Neutrophil (primary cell): ENCODE measurements at regions not wholly inside any gene's neighbourhood (a gene's known extent, or its start where the extent isn't known, plus 50 kb on each side); places are given as distances from the start of the nearest gene placed in this dataset.
"Not testable (repeated sequence)": the region's sequence is repeated elsewhere in the genome, so short reads cannot be mapped to it uniquely, and the experiment has no call there.

Experiments
- H3K27ac ChIP-seq: fragments of 200-600 bp; sonication (generic); 2 replicates; pipeline ENCODE4 v1.5.1; 2016; ENCODE audit warnings: mild to moderate bottlenecking, moderate library complexity
- H3K27me3 ChIP-seq: fragments of 200-600 bp; sonication (generic); 2 replicates; pipeline ENCODE4 v1.6.0; 2016; ENCODE audit warnings: mild to moderate bottlenecking
- H3K36me3 ChIP-seq: fragments of 200-600 bp; sonication (generic); 2 replicates; pipeline ENCODE4 v1.5.1; 2017
- H3K4me1 ChIP-seq, 2 experiments: fragments of 200-600 bp in 1 of 2; sonication (generic) in 1 of 2; 1 replicate in 1 of 2; 2 replicates in 1 of 2; pipeline versions ENCODE4 v1.5.1 to v1.6.1; 2013 to 2016; ENCODE audit warnings: low read depth in 1 of 2, low read length in 1 of 2, mild to moderate bottlenecking in 1 of 2, moderate library complexity in 1 of 2; ENCODE audit not compliant: control insufficient read depth in 1 of 2, insufficient read depth in 1 of 2
- H3K4me3 ChIP-seq, 2 experiments: fragments of 200-600 bp in 1 of 2; sonication (generic) in 1 of 2; 1 replicate in 1 of 2; 2 replicates in 1 of 2; pipeline ENCODE4 v1.5.1; 2013 to 2016; ENCODE audit warnings: low read depth in 1 of 2, low read length in 1 of 2, mild to moderate bottlenecking in 1 of 2, moderate library complexity in 1 of 2
- H3K9me3 ChIP-seq: fragments of 200-600 bp; sonication (generic); 2 replicates; pipeline ENCODE4 v1.5.1; 2016
- TF ChIP-seq, protein P1 (sequence below): fragments of 200-600 bp; sonication (generic); IDR thresholded peaks from 2 replicates; pipeline ENCODE4 v1.5.1; 2016; ENCODE audit warnings: antibody characterized with exemption

GRCh38 chr4:28490669-28491068, 1630.0 kb downstream of the STIM2 start:
- Histone ChIP-seq H3K27ac (no peak overlapping the region), H3K4me3 (no peak overlapping the region), H3K4me1 (no peaks in the 10 kb centered on the region), H3K9me3 (no peaks in the 10 kb centered on the region), H3K36me3 (no peaks in the 10 kb centered on the region), H3K27me3 (no peaks in the 10 kb centered on the region)
- TF ChIP-seq, protein P1, sequence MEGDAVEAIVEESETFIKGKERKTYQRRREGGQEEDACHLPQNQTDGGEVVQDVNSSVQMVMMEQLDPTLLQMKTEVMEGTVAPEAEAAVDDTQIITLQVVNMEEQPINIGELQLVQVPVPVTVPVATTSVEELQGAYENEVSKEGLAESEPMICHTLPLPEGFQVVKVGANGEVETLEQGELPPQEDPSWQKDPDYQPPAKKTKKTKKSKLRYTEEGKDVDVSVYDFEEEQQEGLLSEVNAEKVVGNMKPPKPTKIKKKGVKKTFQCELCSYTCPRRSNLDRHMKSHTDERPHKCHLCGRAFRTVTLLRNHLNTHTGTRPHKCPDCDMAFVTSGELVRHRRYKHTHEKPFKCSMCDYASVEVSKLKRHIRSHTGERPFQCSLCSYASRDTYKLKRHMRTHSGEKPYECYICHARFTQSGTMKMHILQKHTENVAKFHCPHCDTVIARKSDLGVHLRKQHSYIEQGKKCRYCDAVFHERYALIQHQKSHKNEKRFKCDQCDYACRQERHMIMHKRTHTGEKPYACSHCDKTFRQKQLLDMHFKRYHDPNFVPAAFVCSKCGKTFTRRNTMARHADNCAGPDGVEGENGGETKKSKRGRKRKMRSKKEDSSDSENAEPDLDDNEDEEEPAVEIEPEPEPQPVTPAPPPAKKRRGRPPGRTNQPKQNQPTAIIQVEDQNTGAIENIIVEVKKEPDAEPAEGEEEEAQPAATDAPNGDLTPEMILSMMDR = no peak

GRCh38 chr4:28505064-28505463, 1644.4 kb downstream of the STIM2 start:
- Histone ChIP-seq H3K4me1 (no peaks in the 10 kb centered on the region), H3K27ac (no peak overlapping the region), H3K9me3 (no peaks in the 10 kb centered on the region), H3K27me3 (no peaks in the 10 kb centered on the region), H3K4me3 (no peak overlapping the region), H3K36me3 (no peaks in the 10 kb centered on the region)
- TF ChIP-seq, protein P1 = no peak

- Histone ChIP-seq H3K27me3 (no peaks in the 10 kb centered on the region), H3K4me3 (no peak overlapping the region), H3K36me3 (no peaks in the 10 kb centered on the region), H3K4me1 (no peaks in the 10 kb centered on the region), H3K27ac (no peak overlapping the region), H3K9me3 (no peaks in the 10 kb centered on the region)
- TF ChIP-seq, protein P1 = no peak
Observed at GRCh38 chr4:28508636-28509035, 1648.0 kb downstream of the STIM2 start.

GRCh38 chr4:28514766-28515165, 1654.1 kb downstream of the STIM2 start:
- H3K4me1 ChIP-seq, H3K36me3 ChIP-seq, H3K4me3 ChIP-seq, H3K9me3 ChIP-seq, H3K27ac ChIP-seq, H3K27me3 ChIP-seq: not testable (repeated sequence)

DNA sequence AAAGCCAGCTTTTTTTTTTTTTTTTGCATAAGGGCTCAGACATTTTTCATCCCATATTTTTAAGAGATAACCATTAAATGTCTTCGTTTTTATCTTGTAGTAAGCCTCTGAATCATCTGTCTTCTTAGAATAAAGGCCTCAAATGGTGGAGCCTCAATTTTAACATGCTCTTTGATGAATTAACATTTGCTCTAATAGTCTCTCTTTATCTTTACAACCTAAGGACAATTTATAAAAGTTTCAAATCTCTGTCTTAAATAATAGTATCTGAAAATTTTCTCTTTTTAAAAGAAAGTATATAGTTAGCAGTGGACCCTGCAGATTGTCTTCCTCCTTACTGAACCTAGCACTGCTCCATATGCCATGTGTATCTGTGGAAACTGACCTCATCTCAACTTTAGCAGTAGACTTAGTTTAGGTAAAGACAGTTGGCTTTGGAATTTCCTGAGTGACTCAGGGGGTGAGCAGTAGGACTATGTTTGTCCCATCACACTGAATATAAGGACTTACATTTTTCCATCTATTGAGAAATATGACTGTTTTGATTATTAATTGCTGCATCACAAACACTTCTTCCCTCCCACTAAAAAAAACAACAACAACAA, 1658.0 kb downstream of the STIM2 start:
- Histone ChIP-seq H3K9me3 (no peaks in the 10 kb centered on the region), H3K27ac (no peak overlapping the region)

GRCh38 chr4:28523681-28524190, 1663.1 kb downstream of the STIM2 start:
- Histone ChIP-seq H3K36me3 (no peaks in the 10 kb centered on the region), H3K27ac (no peak overlapping the region), H3K9me3 (peaks cover 3% of the 10 kb centered on the region), H3K4me3 (no peak overlapping the region), H3K4me1 (no peaks in the 10 kb centered on the region), H3K27me3 (no peaks in the 10 kb centered on the region)
- TF ChIP-seq, protein P1 = no peak

More for the DNA sequence above, 1658.0 kb downstream of the STIM2 start:
- no peaks in the 10 kb centered on the region for H3K4me1 ChIP-seq
- H3K27me3 ChIP-seq = no peaks in the 10 kb centered on the region
- TF ChIP-seq, protein P1 = no peak
- H3K36me3 ChIP-seq = no peaks in the 10 kb centered on the region
- H3K4me3 ChIP-seq = no peak overlapping the region
